ENCODE measurements at regions not wholly inside any gene's neighbourhood (a gene's known extent, or its start where the extent isn't known, plus 50 kb on each side); places are given as distances from the start of the nearest gene placed in this dataset.

- Histone ChIP-seq H3K27ac (ENCODE audit: low read depth) (no peak overlapping the region), H2AFZ (no peak overlapping the region), H3K27me3 (ENCODE audit: insufficient read depth) (no peaks in the 10 kb centered on the region), H3K4me1 (ENCODE audit: insufficient read depth) (no peaks in the 10 kb centered on the region), H3K4me3 (no peak overlapping the region), H3K9me2 (ENCODE audit: insufficient read depth) (no peaks in the 10 kb centered on the region), H4K20me1 (replicated peaks; ENCODE audit: insufficient read depth) (0 out of 2 replicates have a peak, but pooled peaks cover 3% of the 10 kb centered on the region), H3K4me2 (no peak overlapping the region), H3K79me2 (replicated peaks; ENCODE audit: insufficient read depth) (no peaks in the 10 kb centered on the region), H3K36me3 (ENCODE audit: insufficient read depth) (no peaks in the 10 kb centered on the region), H3F3A (replicated peaks; ENCODE audit: low read depth) (no peaks in the 10 kb centered on the region)
- Mint-ChIP-seq H3K36me3 (ENCODE audit: low read depth) (no peaks in the 10 kb centered on the region), H3K4me3 (no peak overlapping the region), H3K9me3 (no peaks in the 10 kb centered on the region; the same call in 1 of the 3 replicates), H3K4me1 (no peaks in the 10 kb centered on the region), H3K27me3 (ENCODE audit: insufficient read depth, low read depth, poor library complexity) (no peaks in the 10 kb centered on the region), H3K27ac (no peak overlapping the region)
- DNase-seq (ENCODE audit: low spot score) (no peak), ATAC-seq (no peak)
- TF ChIP-seq JUNB (IDR thresholded peaks at IDR 0.05; ENCODE audit: unreplicated experiment) (no peak), ZNF114 (CRISPR knock-in tag; IDR thresholded peaks at IDR 0.05) (no peak), POLR2AphosphoS5 (IDR thresholded peaks at IDR 0.05; ENCODE audit: low read depth) (no peak), EZH2phosphoT487 (IDR thresholded peaks at IDR 0.05; ENCODE audit: unreplicated experiment) (no peak), REST (IDR thresholded peaks at IDR 0.05; ENCODE audit: unreplicated experiment) (no peak), EZH2 (IDR thresholded peaks at IDR 0.05; ENCODE audit: low read depth, unreplicated experiment) (no peak), CTCF (conservative IDR thresholded peaks at IDR 0.05; ENCODE audit: low read depth in 2 of 2) (no peak), ZNF331 (CRISPR knock-in tag; IDR thresholded peaks at IDR 0.05; ENCODE audit: low read depth) (no peak), ZNF462 (CRISPR knock-in tag; IDR thresholded peaks at IDR 0.05) (no peak), STAT1 (IDR thresholded peaks at IDR 0.05; ENCODE audit: unreplicated experiment) (no peak)
Observed at GRCh38 chr9:89829346-89829745, 224.5 kb downstream of the GADD45G start.

Measured in GM23338 (cell line).